ENCODE measurements at regions not wholly inside any gene's neighbourhood (a gene's known extent, or its start where the extent isn't known, plus 50 kb on each side); places are given as distances from the start of the nearest gene placed in this dataset.

GRCh38 chr18:45512363-45512953, 102.8 kb upstream of the SLC14A2 start:
- DNase-seq (ENCODE audit: low read depth, low spot score), result no peak
- BruUV-seq (replicated peaks), result no TSS peak
- H3K4me3 ChIP-seq (replicated peaks in 1 of 3; ENCODE audit: insufficient read depth in 1 of 3, low read depth in 1 of 3, low read length in 3 of 3), result no peak overlapping the region
- ChIA-PET POLR2A (no interaction called here), CTCF (no interaction called here)
- dilution Hi-C loops (cut with MboI; ENCODE audit: extremely low pct_ligation_motif_present, low sequenced_read_pairs), result no loop called here
- H4K20me1 ChIP-seq (replicated peaks; ENCODE audit: control insufficient read depth, extremely low read depth, insufficient read depth, low read length), result no peaks in the 10 kb centered on the region
- H3K9ac ChIP-seq (replicated peaks; ENCODE audit: extremely low read depth, insufficient read depth, low read length), result no peak overlapping the region
- intact Hi-C loops (cut with micrococcal nuclease), result no loop called here
- H3K27me3 ChIP-seq (ENCODE audit: control insufficient read depth in 2 of 2, insufficient read depth in 2 of 2, low read length in 2 of 2), result no peaks in the 10 kb centered on the region
- no peaks in the 10 kb centered on the region for H3K4me1 ChIP-seq (ENCODE audit: control insufficient read depth, extremely low read depth, insufficient read depth, low read length)
- H3K9me3 ChIP-seq (replicated peaks; ENCODE audit: control insufficient read depth, insufficient read depth, low read length), result no peaks in the 10 kb centered on the region
- no peaks in the 10 kb centered on the region for H3K36me3 ChIP-seq (ENCODE audit: control insufficient read depth in 2 of 2, extremely low read depth in 1 of 2, insufficient read depth in 2 of 2, low read length in 2 of 2)
- TF ChIP-seq GATA2 (IDR thresholded peaks at IDR 0.05; ENCODE audit: insufficient read depth, insufficient read length, low read depth, low read length) (no peak), FOS (IDR thresholded peaks at IDR 0.05; ENCODE audit: borderline replicate concordance, insufficient read depth, low read length) (no peak), MYC (IDR thresholded peaks at IDR 0.05; ENCODE audit: low read depth, low read length) (no peak), POLR2AphosphoS5 (IDR thresholded peaks at IDR 0.05; ENCODE audit: insufficient read depth, low read depth, low read length) (no peak), JUN (IDR thresholded peaks at IDR 0.05; ENCODE audit: borderline replicate concordance, insufficient read depth, insufficient read length, low read depth) (no peak), EZH2 (IDR thresholded peaks at IDR 0.05; ENCODE audit: borderline replicate concordance, low read depth, low read length, severe bottlenecking) (no peak), POLR2A (IDR thresholded peaks at IDR 0.05; ENCODE audit: low read depth, low read length) (no peak), CTCF (IDR thresholded peaks at IDR 0.05; ENCODE audit: extremely low read depth in 1 of 2, insufficient read depth in 1 of 2, low read depth in 1 of 2, low read length in 2 of 2) (no peak), MAX (IDR thresholded peaks at IDR 0.05; ENCODE audit: insufficient read depth, insufficient read length) (no peak)
- H3K9me1 ChIP-seq (replicated peaks; ENCODE audit: control insufficient read depth, extremely low read depth, insufficient read depth, low read length), result no peaks in the 10 kb centered on the region
- no peak overlapping the region for H2AFZ ChIP-seq (ENCODE audit: low read depth, low read length)
- FAIRE-seq, result no peak
- H3K27ac ChIP-seq (ENCODE audit: insufficient read depth, low read depth, low read length), result no peak overlapping the region
- no peaks in the 10 kb centered on the region for H3K79me2 ChIP-seq (ENCODE audit: control insufficient read depth, insufficient read depth, low read length)
- no peak overlapping the region for H3K4me2 ChIP-seq (ENCODE audit: insufficient read depth, low read length)

All from endothelial cell of umbilical vein (primary cell).